A549 (cell line): ENCODE measurements at regions not wholly inside any gene's neighbourhood (a gene's known extent, or its start where the extent isn't known, plus 50 kb on each side); places are given as distances from the start of the nearest gene placed in this dataset.

Source experiments
- ATAC-seq, 2 experiments: fragments of 200-7000 bp in 1 of 2; fragments of >200 bp in 1 of 2; cut with Nextera tagmentation in 1 of 2; cut with Tn5 transposase in 1 of 2; 3 replicates each; pipeline versions ENCODE4 v1.8.0 to v1.9.1; 2018 to 2020; ENCODE audit warnings: mild to moderate bottlenecking in 1 of 2, moderate library complexity in 1 of 2
- CTCF ChIA-PET: fragments of 300-600 bp; sonication (Branson Sonifier 250); formaldehyde crosslinking; extraction: SDS; loops from one replicate; lab custom pipeline; 2021; ENCODE audit warnings: antibody characterized with exemption, inconsistent platforms; lab: Yijun Ruan, JAX
- POLR2A ChIA-PET: fragments of 350-600 bp; formaldehyde crosslinking; extraction: SDS; loops from one replicate; lab custom pipeline; 2021; ENCODE audit warnings: antibody characterized with exemption, inconsistent platforms; lab: Yijun Ruan, JAX
- DNase-seq, 2 experiments: peaks; one replicate each; pipeline versions ENCODE4 v3.0.0 to v3.0.0-alpha.2; 2011 to 2016; ENCODE audit warnings: low read depth in 1 of 2, low spot score in 1 of 2
- FAIRE-seq: peaks from 2 replicates; lab custom pipeline; 2011; peaks lifted over from hg19 to GRCh38; lab: Jason Lieb, UNC
- H3K27ac ChIP-seq, 2 experiments: fragments of >200 bp; sonication (Bioruptor Twin); formaldehyde crosslinking; 3 replicates each; pipeline ENCODE4 v1.5.1; 2016 to 2017
- H3K4me1 ChIP-seq: fragments of >200 bp; sonication (Bioruptor Twin); formaldehyde crosslinking; 3 replicates; pipeline ENCODE4 v1.6.1; 2016
- H3K4me2 ChIP-seq: fragments of >200 bp; sonication (Bioruptor Twin); formaldehyde crosslinking; 3 replicates; pipeline ENCODE4 v1.6.1; 2016
- H3K4me3 ChIP-seq: fragments of >200 bp; sonication (Bioruptor Twin); formaldehyde crosslinking; 3 replicates; pipeline ENCODE4 v1.5.1; 2016
- H3K9me3 ChIP-seq: fragments of >200 bp; sonication (Bioruptor Twin); formaldehyde crosslinking; 3 replicates; pipeline ENCODE4 v1.6.1; 2016
- BHLHE40 ChIP-seq: IDR thresholded peaks from 2 replicates; pipeline ENCODE4 v1.6.1; 2012; ENCODE audit warnings: low read depth, low read length, inconsistent platforms
- CHD4 ChIP-seq: fragments of 200-600 bp; sonication (generic); IDR thresholded peaks from 2 replicates; pipeline ENCODE4 v1.6.1; 2016; ENCODE audit warnings: antibody characterized with exemption, mild to moderate bottlenecking, borderline replicate concordance
- EHF ChIP-seq: fragments of 250-450 bp; sonication (Bioruptor Pico); IDR thresholded peaks from 2 replicates; pipeline ENCODE4 v1.5.0; 2020; ENCODE audit warnings: mild to moderate bottlenecking
- EHMT2 ChIP-seq: fragments of 200-600 bp; sonication (generic); IDR thresholded peaks from 2 replicates; pipeline ENCODE4 v1.6.1; 2016; ENCODE audit warnings: antibody characterized with exemption, low read depth, mild to moderate bottlenecking, moderate library complexity
- EP300 ChIP-seq, 2 experiments: fragments of >200 bp; sonication (Bioruptor Twin); formaldehyde crosslinking; IDR thresholded peaks; 2 replicates in 1 of 2; 3 replicates in 1 of 2; pipeline ENCODE4 v1.6.1; 2016 to 2017
- FOSB ChIP-seq: fragments of 250-450 bp; sonication (Bioruptor Pico); IDR thresholded peaks from 2 replicates; pipeline ENCODE4 v1.5.0; 2020; ENCODE audit warnings: mild to moderate bottlenecking, moderate library complexity
- FOSL2 ChIP-seq, 2 experiments: fragments of 450-650 bp in 1 of 2; fragments of >200 bp in 1 of 2; sonication (Bioruptor Twin) in 1 of 2; formaldehyde crosslinking; IDR thresholded peaks; 2 replicates each; pipeline versions ENCODE4 v1.5.0 to v1.6.1; 2016 to 2020; ENCODE audit warnings: mild to moderate bottlenecking in 1 of 2, moderate library complexity in 1 of 2
- FOXS1 ChIP-seq: fragments of 250-450 bp; sonication (Bioruptor Pico); IDR thresholded peaks from 2 replicates; pipeline ENCODE4 v1.5.0; 2020; ENCODE audit warnings: mild to moderate bottlenecking, moderate library complexity
- HOXB13 ChIP-seq: fragments of 250-450 bp; sonication (Bioruptor Pico); IDR thresholded peaks from 2 replicates; pipeline ENCODE4 v1.5.0; 2020; ENCODE audit warnings: low read depth, mild to moderate bottlenecking, moderate library complexity
- JUN ChIP-seq, 2 experiments: fragments of >200 bp; sonication (Bioruptor Twin); formaldehyde crosslinking; IDR thresholded peaks; 2 replicates in 1 of 2; 3 replicates in 1 of 2; pipeline ENCODE4 v1.6.1; 2016 to 2017
- KDM5A ChIP-seq: fragments of 200-600 bp; sonication (generic); IDR thresholded peaks from 2 replicates; pipeline ENCODE4 v1.6.1; 2016; ENCODE audit warnings: antibody characterized with exemption, mild to moderate bottlenecking
- MAZ ChIP-seq: fragments of 150-350 bp; IDR thresholded peaks from 2 replicates; pipeline ENCODE4 v1.6.1; 2014; ENCODE audit warnings: antibody characterized with exemption, low read depth, low read length, borderline replicate concordance
- MYC ChIP-seq: IDR thresholded peaks from 2 replicates; pipeline ENCODE4 v1.6.1; 2012; ENCODE audit warnings: mild to moderate bottlenecking, inconsistent platforms, low read length, improper control_type of control experiment, borderline replicate concordance
- NPAS2 ChIP-seq: fragments of 250-450 bp; sonication (Bioruptor Pico); IDR thresholded peaks from 2 replicates; pipeline ENCODE4 v1.8.0; 2022; ENCODE audit warnings: mild to moderate bottlenecking, moderate library complexity, borderline replicate concordance
- NR3C1 ChIP-seq: fragments of >200 bp; sonication (Bioruptor Twin); formaldehyde crosslinking; IDR thresholded peaks from 3 replicates; pipeline ENCODE4 v1.6.1; 2017
- PHF8 ChIP-seq: fragments of 200-600 bp; sonication (generic); IDR thresholded peaks from 2 replicates; pipeline ENCODE4 v1.6.1; 2016; ENCODE audit warnings: low read depth, mild to moderate bottlenecking, antibody characterized with exemption, moderate library complexity, borderline replicate concordance
- POLR2A ChIP-seq: IDR thresholded peaks from 2 replicates; pipeline ENCODE4 v1.6.1; 2012; ENCODE audit warnings: mild to moderate bottlenecking, low read length
- POLR2AphosphoS2 ChIP-seq: conservative IDR thresholded peaks from 2 replicates; pipeline ENCODE4 v1.6.1; 2012; ENCODE audit warnings: low read length, improper control_type of control experiment, inconsistent platforms
- RFX5 ChIP-seq: fragments of 450-650 bp; IDR thresholded peaks from 2 replicates; pipeline ENCODE4 v1.7.1; 2014; ENCODE audit warnings: antibody characterized with exemption, mild to moderate bottlenecking, moderate library complexity
- SMC3 ChIP-seq: fragments of >200 bp; sonication (Bioruptor Twin); formaldehyde crosslinking; IDR thresholded peaks from 3 replicates; pipeline ENCODE4 v1.6.1; 2018; ENCODE audit warnings: inconsistent platforms
- TFCP2L1 ChIP-seq: fragments of 250-450 bp; sonication (Bioruptor Pico); IDR thresholded peaks from 2 replicates; pipeline ENCODE4 v1.5.0; 2021; ENCODE audit warnings: mild to moderate bottlenecking
- ZFP36 ChIP-seq: fragments of 450-650 bp; IDR thresholded peaks from 2 replicates; pipeline ENCODE4 v1.6.1; 2014; ENCODE audit warnings: borderline replicate concordance; ENCODE audit not compliant: partially characterized antibody
- ZNF302 ChIP-seq: fragments of 250-450 bp; sonication (Bioruptor Pico); IDR thresholded peaks from 2 replicates; pipeline ENCODE4 v1.9.0; 2021; ENCODE audit warnings: inconsistent platforms, mild to moderate bottlenecking, moderate library complexity
- ZSCAN20 ChIP-seq: fragments of 250-450 bp; sonication (Bioruptor Pico); IDR thresholded peaks from 2 replicates; pipeline ENCODE4 v1.8.0; 2022; ENCODE audit warnings: mild to moderate bottlenecking, moderate library complexity
- WGBS: methylation state at CpG from one replicate; pipeline ENCODE4 v1.1.6; 2017; ENCODE audit errors: missing lambda C conversion rate; 5-methylcytosine and 5-hydroxymethylcytosine counted together
- TF ChIP-seq, protein P1 (sequence below): IDR thresholded peaks from 2 replicates; pipeline ENCODE4 v1.6.1; 2012
- TF ChIP-seq, protein P2 (sequence below): fragments of 150-350 bp; IDR thresholded peaks from 2 replicates; pipeline ENCODE4 v1.6.1; 2014; ENCODE audit warnings: low read depth, mild to moderate bottlenecking, low read length

DNA sequence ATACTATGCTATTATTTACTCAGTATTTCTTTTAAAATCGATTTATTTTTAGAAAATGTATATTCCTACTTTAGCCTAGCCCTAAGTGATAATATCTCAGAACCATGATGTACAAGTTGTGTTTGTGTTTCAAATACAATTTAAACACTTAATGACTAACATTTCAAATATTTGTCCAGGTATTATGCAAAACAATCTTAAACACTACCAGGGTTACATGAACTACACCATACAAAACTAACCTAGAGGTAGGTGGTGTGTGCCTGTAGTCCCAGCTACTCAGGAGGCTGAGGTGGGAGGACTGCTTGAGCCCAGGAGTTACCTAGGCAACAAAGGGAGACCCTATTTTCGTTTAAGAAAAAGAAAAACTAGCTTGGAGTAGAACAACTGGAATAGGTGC lies 83.0 kb upstream of the TMEM33 start:
- CTCF ChIA-PET: no interaction called here
- no peak for TF ChIP-seq TFCP2L1 (CRISPR knock-in tag)
- no peak for TF ChIP-seq MAZ
- no peak for TF ChIP-seq NPAS2
- no peak for TF ChIP-seq CHD4
- TF ChIP-seq, protein P1, sequence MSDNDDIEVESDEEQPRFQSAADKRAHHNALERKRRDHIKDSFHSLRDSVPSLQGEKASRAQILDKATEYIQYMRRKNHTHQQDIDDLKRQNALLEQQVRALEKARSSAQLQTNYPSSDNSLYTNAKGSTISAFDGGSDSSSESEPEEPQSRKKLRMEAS: no peak
- TF ChIP-seq FOSL2 (IDR thresholded peaks at IDR 0.05): no peak
- no peak for TF ChIP-seq FOSL2 (CRISPR knock-in tag; IDR thresholded peaks at IDR 0.05)
- TF ChIP-seq SMC3: no peak
- TF ChIP-seq EP300 (IDR thresholded peaks at IDR 0.05): no peak
- TF ChIP-seq HOXB13 (CRISPR knock-in tag): no peak
- no peak for TF ChIP-seq ZNF302 (CRISPR knock-in tag)
- TF ChIP-seq EHF: no peak
- TF ChIP-seq RFX5: no peak
- TF ChIP-seq POLR2AphosphoS2: no peak
- TF ChIP-seq FOXS1 (CRISPR knock-in tag): no peak
- H3K27ac ChIP-seq: no peak overlapping the region
- 3% methylated on average over 2 of the region's 2 CpGs for WGBS
- H3K9me3 ChIP-seq: no peaks in the 10 kb centered on the region
- H3K4me3 ChIP-seq: no peak overlapping the region
- ATAC-seq: no peak
- no peaks in the 10 kb centered on the region for H3K4me1 ChIP-seq
- no peak for FAIRE-seq
- POLR2A ChIA-PET: no interaction called here
- no peak for DNase-seq
- H3K4me2 ChIP-seq: no peak overlapping the region

DNA sequence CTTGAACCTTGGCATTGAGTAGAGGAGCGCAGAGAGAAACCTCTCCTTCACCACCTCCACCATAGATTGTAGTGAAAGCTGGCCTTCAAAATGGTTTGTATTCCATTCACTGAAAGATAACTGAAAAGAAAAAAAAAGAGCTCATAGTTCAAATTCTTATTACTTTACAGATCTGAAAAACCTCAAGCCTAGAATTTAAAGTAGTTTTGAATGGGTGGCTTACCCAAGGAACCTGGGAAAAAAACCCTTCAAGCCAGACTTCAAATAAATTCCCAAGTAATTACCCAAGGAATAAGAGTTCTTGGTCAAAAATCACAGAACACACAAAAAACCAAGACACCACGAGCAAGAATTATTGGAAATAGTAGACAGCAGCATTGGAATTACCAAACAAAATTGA lies 83.6 kb upstream of the TMEM33 start:
- CTCF ChIA-PET: no interaction called here
- ATAC-seq: no peak

DNA sequence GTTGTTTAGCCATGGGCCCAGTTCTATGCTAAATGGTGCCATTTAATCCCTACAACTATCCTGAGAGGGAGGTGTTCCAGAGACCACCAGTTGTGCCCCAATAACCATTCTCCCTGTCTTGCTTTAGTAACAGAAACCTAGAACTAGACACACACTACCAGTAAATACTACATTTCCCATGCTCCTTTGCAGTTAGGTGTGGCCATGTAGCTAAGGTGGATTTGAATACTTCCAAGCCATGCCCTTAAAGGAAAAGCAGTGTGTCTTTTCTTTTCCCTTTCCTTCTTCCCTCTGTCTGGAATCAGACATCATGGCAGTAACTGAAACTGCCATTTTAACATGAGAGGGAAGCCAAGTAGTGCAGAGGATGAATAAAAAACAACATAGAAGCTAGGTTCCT lies 90.9 kb upstream of the TMEM33 start:
- Histone ChIP-seq H3K4me1 (no peaks in the 10 kb centered on the region), H3K27ac (no peak overlapping the region), H3K4me2 (no peak overlapping the region), H3K4me3 (no peak overlapping the region), H3K9me3 (no peaks in the 10 kb centered on the region)
- DNase-seq (peak in 1 of 2 experiments; percentile 15), ATAC-seq (peak in 1 of 2 experiments; percentile 43; a peak in 1 of 6 replicates), FAIRE-seq (no peak)
- ChIA-PET POLR2A (no interaction called here), CTCF (interaction anchor here (1.0 kb wide), 1 partner anchor 44 kb away, joined by 3 read pairs; no protein-coding TSS in a partner anchor)
- TF ChIP-seq EHF (no peak), ZSCAN20 (no peak), MYC (no peak), KDM5A (no peak), JUN (IDR thresholded peaks at IDR 0.05) (no peak), RFX5 (no peak), POLR2AphosphoS2 (no peak), ZFP36 (no peak), EHMT2 (no peak), EP300 (IDR thresholded peaks at IDR 0.05) (no peak), FOSB (CRISPR knock-in tag) (no peak), BHLHE40 (no peak), NR3C1 (no peak), PHF8 (no peak), POLR2A (no peak)
- TF ChIP-seq, protein P2, sequence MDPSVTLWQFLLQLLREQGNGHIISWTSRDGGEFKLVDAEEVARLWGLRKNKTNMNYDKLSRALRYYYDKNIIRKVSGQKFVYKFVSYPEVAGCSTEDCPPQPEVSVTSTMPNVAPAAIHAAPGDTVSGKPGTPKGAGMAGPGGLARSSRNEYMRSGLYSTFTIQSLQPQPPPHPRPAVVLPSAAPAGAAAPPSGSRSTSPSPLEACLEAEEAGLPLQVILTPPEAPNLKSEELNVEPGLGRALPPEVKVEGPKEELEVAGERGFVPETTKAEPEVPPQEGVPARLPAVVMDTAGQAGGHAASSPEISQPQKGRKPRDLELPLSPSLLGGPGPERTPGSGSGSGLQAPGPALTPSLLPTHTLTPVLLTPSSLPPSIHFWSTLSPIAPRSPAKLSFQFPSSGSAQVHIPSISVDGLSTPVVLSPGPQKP: no peak

More for the DNA sequence above, 83.6 kb upstream of the TMEM33 start:
- H3K27ac ChIP-seq: no peak overlapping the region
- no peak overlapping the region for H3K4me3 ChIP-seq
- TF ChIP-seq EHF: no peak
- TF ChIP-seq, all 56 proteins: peak for 0
- DNase-seq (no peak), FAIRE-seq (no peak)
- POLR2A ChIA-PET: no interaction called here
- 52% methylated on average over 2 of the region's 2 CpGs for WGBS
- H3K4me1 ChIP-seq: no peaks in the 10 kb centered on the region
- H3K9me3 ChIP-seq: no peaks in the 10 kb centered on the region
- no peak overlapping the region for H3K4me2 ChIP-seq
